ENCODE measurements at regions not wholly inside any gene's neighbourhood (a gene's known extent, or its start where the extent isn't known, plus 50 kb on each side); places are given as distances from the start of the nearest gene placed in this dataset.

- ChIA-PET CTCF (no interaction called here), POLR2A (no interaction called here)
- H3K4me3 ChIP-seq (ENCODE audit: low read depth, low read length), result no peak overlapping the region
- TF ChIP-seq CTCF (IDR thresholded peaks at IDR 0.05; ENCODE audit: insufficient read depth, low read length, missing control alignments), result no peak
- no peak for DNase-seq (ENCODE audit: low read depth, low spot score)
Measured at GRCh38 chr5:3343211-3343610, 252.4 kb upstream of the IRX1 start.

GRCh38 chr5:3342271-3343100 lies 253.1 kb upstream of the IRX1 start:
- ChIA-PET POLR2A (no interaction called here), CTCF (no interaction called here)
- DNase-seq (ENCODE audit: low read depth, low spot score), result no peak
- H3K4me3 ChIP-seq (ENCODE audit: low read depth, low read length), result no peak overlapping the region
- no peak for TF ChIP-seq CTCF (IDR thresholded peaks at IDR 0.05; ENCODE audit: insufficient read depth, low read length, missing control alignments)

- no peak overlapping the region for H3K4me3 ChIP-seq (ENCODE audit: low read depth, low read length)
- POLR2A ChIA-PET, result no interaction called here
- no peak for TF ChIP-seq CTCF (IDR thresholded peaks at IDR 0.05; ENCODE audit: insufficient read depth, low read length, missing control alignments)
- no peak for DNase-seq (ENCODE audit: low read depth, low spot score)
- CTCF ChIA-PET, result no interaction called here
Measured at GRCh38 chr5:3341446-3342240, 254.0 kb upstream of the IRX1 start.

- no peak for DNase-seq (ENCODE audit: low read depth, low spot score)
- TF ChIP-seq CTCF (IDR thresholded peaks at IDR 0.05; ENCODE audit: insufficient read depth, low read length, missing control alignments), result no peak
- CTCF ChIA-PET, result no interaction called here
Measured at GRCh38 chr5:3340471-3340870, 255.2 kb upstream of the IRX1 start.

GRCh38 chr5:3339798-3340115 lies 255.9 kb upstream of the IRX1 start:
- no peak for DNase-seq (ENCODE audit: low read depth, low spot score)
- TF ChIP-seq CTCF (IDR thresholded peaks at IDR 0.05; ENCODE audit: insufficient read depth, low read length, missing control alignments), result no peak
- H3K4me3 ChIP-seq (ENCODE audit: low read depth, low read length), result no peak overlapping the region
- ChIA-PET POLR2A (no interaction called here), CTCF (no interaction called here)

More at GRCh38 chr5:3340471-3340870, 255.2 kb upstream of the IRX1 start:
- POLR2A ChIA-PET, result no interaction called here
- no peak overlapping the region for H3K4me3 ChIP-seq (ENCODE audit: low read depth, low read length)

- CTCF ChIA-PET, result no interaction called here
- POLR2A ChIA-PET, result no interaction called here
- H3K4me3 ChIP-seq (ENCODE audit: low read depth, low read length), result no peak overlapping the region
- no peak for TF ChIP-seq CTCF (IDR thresholded peaks at IDR 0.05; ENCODE audit: insufficient read depth, low read length, missing control alignments)
- no peak for DNase-seq (ENCODE audit: low read depth, low spot score)
Measured at GRCh38 chr5:3339092-3339797, 256.4 kb upstream of the IRX1 start.
